GM06990 (cell line): ENCODE measurements at regions not wholly inside any gene's neighbourhood (a gene's known extent, or its start where the extent isn't known, plus 50 kb on each side); places are given as distances from the start of the nearest gene placed in this dataset.
"Not testable (repeated sequence)": the region's sequence is repeated elsewhere in the genome, so short reads cannot be mapped to it uniquely, and the experiment has no call there.

Source experiments
- DNase-seq: peaks from one replicate; pipeline ENCODE4 v3.0.0-alpha.2; 2011; ENCODE audit not compliant: insufficient read length; ENCODE audit errors: extremely low read depth
- H3K27me3 ChIP-seq: replicated peaks from 2 replicates; pipeline ENCODE4 v1.6.0; 2011; ENCODE audit warnings: low read length; ENCODE audit not compliant: control insufficient read depth, insufficient read depth
- H3K36me3 ChIP-seq: 2 replicates; pipeline ENCODE4 v1.5.1; 2011; ENCODE audit warnings: low read length; ENCODE audit not compliant: control insufficient read depth, insufficient read depth
- H3K4me3 ChIP-seq: replicated peaks from 2 replicates; pipeline ENCODE4 v1.5.1; 2011; ENCODE audit warnings: low read depth, mild to moderate bottlenecking, control low read depth, low read length
- TF ChIP-seq, protein P1 (sequence below): IDR thresholded peaks from 2 replicates; pipeline ENCODE4 v1.5.1; 2011; ENCODE audit warnings: low read length, control low read depth, mild to moderate bottlenecking, inconsistent platforms; ENCODE audit not compliant: insufficient read depth, poor library complexity, severe bottlenecking

DNA sequence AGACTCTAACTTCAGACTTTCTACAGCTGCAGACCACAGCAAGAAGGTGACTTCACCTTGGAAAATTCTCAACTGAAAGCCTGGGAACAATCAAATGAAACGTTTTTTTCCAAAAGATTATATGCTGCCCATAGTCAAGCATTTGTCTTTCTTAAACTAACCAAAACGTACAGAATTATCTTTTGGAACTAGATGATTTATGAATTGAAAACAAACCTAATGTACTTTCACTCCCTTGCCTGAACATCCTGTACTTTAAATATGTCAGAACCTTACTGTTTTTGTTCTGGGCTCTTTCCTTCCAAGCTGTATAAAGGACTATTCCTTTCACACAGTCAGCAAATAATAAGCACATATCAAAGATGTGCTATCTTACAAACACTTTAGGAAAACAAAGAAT is 62.4 kb upstream of the TNFAIP3 start:
- Histone ChIP-seq H3K36me3 (no peaks in the 10 kb centered on the region), H3K27me3 (no peaks in the 10 kb centered on the region), H3K4me3 (no peak overlapping the region)
- TF ChIP-seq, protein P1, sequence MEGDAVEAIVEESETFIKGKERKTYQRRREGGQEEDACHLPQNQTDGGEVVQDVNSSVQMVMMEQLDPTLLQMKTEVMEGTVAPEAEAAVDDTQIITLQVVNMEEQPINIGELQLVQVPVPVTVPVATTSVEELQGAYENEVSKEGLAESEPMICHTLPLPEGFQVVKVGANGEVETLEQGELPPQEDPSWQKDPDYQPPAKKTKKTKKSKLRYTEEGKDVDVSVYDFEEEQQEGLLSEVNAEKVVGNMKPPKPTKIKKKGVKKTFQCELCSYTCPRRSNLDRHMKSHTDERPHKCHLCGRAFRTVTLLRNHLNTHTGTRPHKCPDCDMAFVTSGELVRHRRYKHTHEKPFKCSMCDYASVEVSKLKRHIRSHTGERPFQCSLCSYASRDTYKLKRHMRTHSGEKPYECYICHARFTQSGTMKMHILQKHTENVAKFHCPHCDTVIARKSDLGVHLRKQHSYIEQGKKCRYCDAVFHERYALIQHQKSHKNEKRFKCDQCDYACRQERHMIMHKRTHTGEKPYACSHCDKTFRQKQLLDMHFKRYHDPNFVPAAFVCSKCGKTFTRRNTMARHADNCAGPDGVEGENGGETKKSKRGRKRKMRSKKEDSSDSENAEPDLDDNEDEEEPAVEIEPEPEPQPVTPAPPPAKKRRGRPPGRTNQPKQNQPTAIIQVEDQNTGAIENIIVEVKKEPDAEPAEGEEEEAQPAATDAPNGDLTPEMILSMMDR: no peak
- DNase-seq: no peak

DNA sequence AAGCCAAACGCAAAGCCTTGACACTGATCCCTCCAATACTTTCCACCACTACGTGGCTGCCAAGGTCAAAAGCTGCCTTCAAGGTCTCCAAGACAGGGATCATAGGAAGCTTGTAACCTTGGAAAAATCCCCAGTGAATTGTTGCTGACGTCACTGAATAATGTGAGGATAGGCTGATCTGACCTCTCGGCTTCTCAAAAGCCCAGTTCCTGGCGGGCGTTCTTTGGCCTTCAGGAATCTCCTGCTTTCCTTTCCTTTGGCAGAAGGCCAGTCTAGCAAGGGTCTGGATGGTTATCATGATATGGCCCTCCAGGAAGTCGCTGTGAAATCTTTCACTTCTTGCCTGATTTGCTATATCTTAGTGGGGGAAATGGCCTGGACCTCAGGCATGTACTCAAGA is 61.4 kb upstream of the TNFAIP3 start:
- Histone ChIP-seq H3K36me3 (no peaks in the 10 kb centered on the region), H3K27me3 (no peaks in the 10 kb centered on the region), H3K4me3 (no peak overlapping the region)
- TF ChIP-seq, protein P1: no peak
- DNase-seq: no peak

DNA sequence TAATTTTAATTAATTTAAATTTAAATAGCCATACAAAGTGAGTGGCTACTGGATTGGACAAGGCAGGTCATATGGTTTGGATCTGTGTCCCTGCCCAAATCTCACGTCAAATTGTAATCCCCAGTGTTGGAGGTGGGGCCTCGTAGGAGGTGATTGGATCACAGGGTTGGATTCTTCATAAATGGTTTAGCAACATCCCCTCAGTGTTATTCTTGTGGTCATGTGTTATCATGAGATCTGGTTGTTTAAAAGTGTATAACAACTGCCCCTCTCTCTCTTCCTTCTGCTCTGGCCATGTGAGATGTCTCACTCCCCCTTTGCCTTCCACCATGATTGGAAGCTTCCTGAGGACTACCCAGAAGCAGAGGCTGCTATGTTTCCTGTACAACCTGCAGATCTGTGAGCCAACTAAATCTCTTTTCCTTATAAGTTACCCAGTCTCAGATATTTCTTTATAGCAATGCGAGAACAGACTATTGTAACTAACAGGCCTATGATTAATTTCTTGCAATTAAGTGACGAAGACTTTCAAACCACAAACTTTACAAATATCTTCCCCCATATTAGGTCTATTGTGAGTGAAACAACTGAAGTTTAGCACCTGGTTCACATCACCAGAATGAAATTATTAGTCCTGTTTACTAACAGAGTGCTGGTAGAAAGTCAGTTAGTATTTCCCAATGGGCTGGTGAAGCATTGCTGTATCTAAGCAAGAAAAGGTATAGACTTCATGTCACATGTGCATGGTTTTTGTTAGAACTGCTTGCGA is 60.0 kb upstream of the TNFAIP3 start:
- Histone ChIP-seq H3K27me3 (no peaks in the 10 kb centered on the region), H3K4me3 (no peak overlapping the region), H3K36me3 (no peaks in the 10 kb centered on the region)
- no peak for DNase-seq
- TF ChIP-seq, protein P1: no peak

DNA sequence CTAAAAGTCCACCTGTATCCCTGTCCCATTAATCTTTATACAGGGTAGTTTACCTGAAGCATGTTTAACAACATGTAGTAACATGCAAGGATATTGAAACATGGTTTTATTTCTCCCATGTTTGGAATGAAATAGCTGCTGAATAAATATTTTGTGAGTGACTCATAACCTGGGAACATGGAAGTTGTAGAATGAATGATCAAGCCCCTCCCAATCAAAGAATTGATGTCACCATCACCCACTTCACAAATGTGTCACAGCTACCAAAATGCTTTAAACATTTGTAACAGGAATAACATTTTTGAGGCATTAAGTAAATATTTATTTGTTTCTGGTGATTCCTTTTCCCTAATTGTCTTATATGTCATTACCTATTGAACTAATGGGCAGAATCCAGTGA is 58.9 kb upstream of the TNFAIP3 start:
- DNase-seq: no peak
- Histone ChIP-seq H3K27me3 (no peaks in the 10 kb centered on the region), H3K4me3 (no peak overlapping the region), H3K36me3 (no peaks in the 10 kb centered on the region)
- TF ChIP-seq, protein P1: no peak

DNA sequence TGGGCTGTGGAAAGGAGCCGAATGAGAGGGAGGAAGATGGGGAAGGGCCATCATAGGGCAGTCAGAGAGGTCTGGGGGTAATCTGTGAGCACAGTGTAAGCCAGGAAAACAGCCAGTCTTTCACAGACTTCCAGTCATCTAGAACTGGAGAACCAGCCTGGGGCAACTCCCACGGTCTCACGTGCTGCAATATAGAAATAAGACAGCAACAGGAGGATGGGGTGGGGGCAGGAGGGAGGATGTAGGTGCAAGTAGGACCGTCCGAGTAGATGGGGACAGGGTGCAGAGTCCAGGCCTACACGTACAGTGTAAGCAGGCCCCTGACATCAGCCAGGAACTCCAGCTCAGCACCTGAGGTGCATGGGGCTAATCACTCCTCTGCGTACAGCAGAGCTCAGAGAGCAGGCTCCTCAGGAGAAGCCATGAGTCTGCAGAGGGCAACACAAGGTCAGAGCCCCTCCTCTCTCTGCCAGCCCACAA is 58.2 kb upstream of the TNFAIP3 start:
- DNase-seq: no peak
- H3K27me3 ChIP-seq: no peaks in the 10 kb centered on the region

DNA sequence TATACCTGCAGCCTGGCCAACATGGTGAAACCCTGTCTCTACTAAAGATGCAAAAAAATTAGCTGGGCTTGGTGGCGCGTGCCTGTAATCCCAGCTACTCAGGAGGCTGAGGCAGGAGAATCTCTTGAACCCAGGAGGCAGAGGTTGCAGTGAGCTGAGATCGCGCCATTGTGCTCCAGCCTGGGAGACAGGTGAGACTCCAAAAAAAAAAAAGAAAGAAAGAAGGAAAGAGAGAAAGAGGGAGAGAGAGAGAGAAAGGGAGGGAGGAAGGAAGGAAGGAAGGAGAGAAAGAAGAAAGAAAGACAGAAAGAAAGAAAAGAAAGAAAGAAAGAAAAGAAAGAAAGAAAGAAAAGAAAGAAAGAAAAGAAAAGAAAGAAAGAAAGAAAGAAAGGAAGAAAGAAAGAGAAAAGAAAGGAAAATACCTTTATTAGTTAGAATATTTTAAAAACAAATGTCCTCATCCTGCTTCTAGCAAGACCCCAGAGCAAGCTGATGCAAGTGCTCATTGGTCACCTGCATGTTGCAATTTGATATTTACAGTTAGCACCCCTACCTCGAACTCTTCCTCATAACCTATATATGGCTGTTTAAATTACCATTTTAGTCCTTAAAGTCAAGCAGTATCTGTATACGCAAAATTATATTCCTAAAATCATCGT is 57.0 kb upstream of the TNFAIP3 start:
- not testable (repeated sequence) for H3K36me3 ChIP-seq, DNase-seq, H3K27me3 ChIP-seq, H3K4me3 ChIP-seq

More for the DNA sequence above, 58.2 kb upstream of the TNFAIP3 start:
- no peaks in the 10 kb centered on the region for H3K36me3 ChIP-seq
- TF ChIP-seq, protein P1: no peak
- H3K4me3 ChIP-seq: no peak overlapping the region
